GM10266 (cell line): ENCODE measurements at regions not wholly inside any gene's neighbourhood (a gene's known extent, or its start where the extent isn't known, plus 50 kb on each side); places are given as distances from the start of the nearest gene placed in this dataset.
"Not testable (repeated sequence)": the region's sequence is repeated elsewhere in the genome, so short reads cannot be mapped to it uniquely, and the experiment has no call there.

Experiments used
- DNase-seq: peaks from one replicate; pipeline ENCODE4 v3.0.0; 2012; ENCODE audit errors: extremely low spot score
- CTCF ChIP-seq: IDR thresholded peaks from 2 replicates; pipeline ENCODE4 v1.5.1; 2012; ENCODE audit warnings: mild to moderate bottlenecking, low read depth; ENCODE audit not compliant: control insufficient read depth, insufficient read depth; ENCODE audit errors: missing control alignments

GRCh38 chr6:22129751-22130150, 167.1 kb downstream of the PRL start:
- TF ChIP-seq CTCF, result no peak
- DNase-seq, result no peak

DNA sequence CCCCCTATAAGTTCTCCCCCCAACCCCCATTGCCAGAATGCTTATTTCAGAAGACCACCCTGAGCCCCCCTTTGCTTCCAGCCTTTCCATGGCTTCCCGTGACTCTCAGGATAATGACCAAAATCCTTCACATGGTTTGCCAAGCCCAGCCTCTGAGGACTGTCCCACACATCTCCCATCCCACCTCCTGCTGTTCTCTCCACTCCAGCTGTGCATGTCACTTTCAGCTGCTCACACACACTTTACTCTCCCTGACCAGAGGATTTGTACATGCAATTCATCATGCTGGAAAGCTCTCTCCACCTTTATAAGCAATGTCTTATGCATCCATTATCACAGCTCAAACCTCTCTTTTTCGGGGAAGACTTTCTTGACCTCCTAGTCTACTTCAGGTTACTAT, 164.2 kb downstream of the PRL start:
- no peak for DNase-seq
- no peak for TF ChIP-seq CTCF

DNA sequence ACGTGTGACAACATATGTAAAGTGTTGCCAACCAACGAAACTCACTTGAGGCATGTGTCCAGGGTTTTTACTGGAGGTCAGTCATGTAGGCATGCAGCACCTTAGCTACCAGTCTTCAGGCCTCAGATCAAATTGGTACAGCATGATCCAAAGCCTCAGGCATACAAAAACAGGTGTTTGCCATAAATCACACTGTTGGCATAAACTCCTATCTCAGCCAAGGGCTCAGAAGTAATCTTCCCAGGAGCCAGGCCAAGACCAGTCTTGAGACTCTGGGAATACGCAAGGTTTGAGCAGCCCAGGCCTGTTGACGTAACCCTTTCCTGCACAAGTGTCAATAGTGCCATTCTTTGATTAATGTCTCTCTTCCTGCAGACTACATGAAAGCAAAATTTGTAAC, 163.5 kb downstream of the PRL start:
- no peak for DNase-seq
- no peak for TF ChIP-seq CTCF

DNA sequence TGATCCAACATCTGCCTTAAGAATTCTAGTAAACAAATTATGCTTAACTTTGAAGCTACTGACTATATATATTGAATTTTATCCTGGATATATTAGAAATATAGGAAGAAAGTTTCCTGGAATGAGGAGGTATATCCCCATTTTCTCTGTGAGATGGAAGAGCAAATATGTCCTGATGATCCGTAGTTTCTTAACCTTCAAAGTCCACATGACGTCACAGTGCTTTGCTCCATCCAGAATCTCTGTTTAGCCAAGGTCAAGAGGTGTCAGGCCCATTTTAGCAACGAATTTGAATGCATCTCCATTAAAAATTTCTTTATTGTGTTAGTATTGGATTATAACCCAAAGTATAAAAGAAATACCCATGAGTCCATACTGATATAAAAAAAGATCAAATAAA, 162.5 kb downstream of the PRL start:
- TF ChIP-seq CTCF, result no peak

GRCh38 chr6:22135395-22135794, 161.4 kb downstream of the PRL start:
- no peak for TF ChIP-seq CTCF
- DNase-seq, result no peak

More for the DNA sequence above, 162.5 kb downstream of the PRL start:
- no peak for DNase-seq

GRCh38 chr6:22140736-22141135, 156.1 kb downstream of the PRL start:
- not testable (repeated sequence) for DNase-seq

DNA sequence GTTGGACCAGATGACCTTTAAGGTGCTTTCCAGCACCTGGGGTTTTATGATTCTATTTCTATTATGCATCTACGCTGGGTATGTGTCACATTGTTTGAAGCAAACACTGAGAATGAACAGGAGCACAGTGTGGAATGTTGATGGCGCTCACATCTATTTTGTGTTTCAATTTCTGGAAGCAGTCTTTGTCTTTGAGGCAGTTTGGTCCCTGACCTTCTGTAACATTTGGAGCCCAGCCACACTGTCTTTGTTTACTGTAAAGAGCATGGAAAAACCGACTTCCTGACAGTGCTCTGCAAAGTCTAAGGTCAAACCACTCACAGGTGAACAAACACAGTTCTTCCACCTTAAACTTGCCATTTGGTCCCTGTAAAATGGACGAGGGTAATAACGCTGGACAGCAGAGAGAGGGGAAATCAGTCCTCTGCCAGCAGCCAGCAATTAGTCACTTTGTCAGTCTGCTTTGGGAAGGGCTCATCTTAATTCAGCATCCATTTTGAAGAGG, 155.5 kb downstream of the PRL start:
- DNase-seq, result no peak

More for the DNA sequence above, 155.5 kb downstream of the PRL start:
- no peak for TF ChIP-seq CTCF
